HG02763 (cell line): ENCODE measurements at regions not wholly inside any gene's neighbourhood (a gene's known extent, or its start where the extent isn't known, plus 50 kb on each side); places are given as distances from the start of the nearest gene placed in this dataset.

Experiments
- ATAC-seq: cut with Tn5 transposase; IDR thresholded peaks from one replicate; pipeline ENCODE4 v1.9.1; 2021; ENCODE audit warnings: mild to moderate bottlenecking, moderate library complexity; ENCODE audit not compliant: unreplicated experiment

DNA sequence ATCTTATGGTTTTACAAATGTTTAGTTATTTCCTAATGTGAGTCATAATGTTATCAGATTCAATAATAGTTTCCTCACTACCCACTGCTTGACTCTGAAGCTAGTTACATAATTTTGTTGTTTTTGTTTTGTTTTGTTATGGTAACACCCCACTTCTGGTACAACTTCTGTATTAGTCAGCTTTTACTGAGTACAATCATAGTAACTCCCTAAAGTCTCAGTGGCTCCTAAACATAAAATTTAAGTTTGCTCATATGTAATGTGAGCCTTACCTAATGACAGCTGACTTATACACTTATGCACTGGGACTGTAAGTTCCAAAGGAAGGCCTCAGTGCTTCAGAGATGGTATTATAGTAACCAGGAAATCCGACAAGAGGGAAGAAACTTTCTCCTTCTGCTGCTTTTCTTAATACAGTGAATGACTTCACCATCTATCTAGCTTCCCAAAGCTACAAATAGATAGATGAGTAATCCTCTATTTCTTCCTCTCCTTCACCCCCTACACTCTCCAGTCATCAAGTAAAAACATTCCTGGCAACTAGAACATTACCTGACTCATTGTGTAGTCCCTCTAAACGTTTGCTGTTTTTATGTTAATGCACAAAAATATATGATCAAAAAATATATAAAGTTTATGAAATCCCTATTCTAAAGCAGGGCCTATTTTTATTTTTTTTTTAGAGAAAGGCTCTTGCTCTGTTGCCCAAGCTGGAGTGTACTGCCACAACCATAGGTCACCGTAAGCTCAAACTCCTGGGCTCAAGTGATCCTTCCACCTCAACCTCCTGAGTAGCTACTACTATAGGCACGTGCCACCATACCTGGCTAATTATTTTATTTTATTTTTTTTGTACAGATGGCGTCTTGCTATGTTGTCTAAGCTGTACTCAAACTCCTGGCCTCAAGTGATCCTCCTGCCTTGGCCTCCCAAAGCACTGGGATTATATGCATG lies 563.0 kb downstream of the SOX6 start:
- ATAC-seq, result no peak

- no peak for ATAC-seq
Observed at GRCh38 chr11:15794361-15795150, 561.8 kb downstream of the SOX6 start.

DNA sequence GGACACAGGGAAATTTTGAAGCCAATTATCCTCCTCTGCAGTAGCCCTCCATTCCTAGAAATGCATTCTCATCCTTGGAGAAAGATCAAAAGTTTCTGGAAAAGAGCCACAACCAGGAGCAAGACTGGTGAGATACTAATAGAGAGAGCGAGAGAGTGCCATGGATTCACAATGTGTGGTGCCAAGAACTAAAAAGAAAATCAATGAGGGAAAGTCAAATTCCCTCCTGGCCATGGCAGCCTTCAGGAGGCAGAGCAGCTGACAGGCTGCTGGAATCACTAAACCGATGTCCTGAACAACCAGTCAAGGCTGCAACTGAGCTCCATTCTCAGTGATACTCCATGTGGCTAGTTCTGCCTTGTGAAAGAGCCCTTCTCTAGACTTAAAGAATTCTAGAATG lies 561.0 kb downstream of the SOX6 start:
- ATAC-seq, result no peak

DNA sequence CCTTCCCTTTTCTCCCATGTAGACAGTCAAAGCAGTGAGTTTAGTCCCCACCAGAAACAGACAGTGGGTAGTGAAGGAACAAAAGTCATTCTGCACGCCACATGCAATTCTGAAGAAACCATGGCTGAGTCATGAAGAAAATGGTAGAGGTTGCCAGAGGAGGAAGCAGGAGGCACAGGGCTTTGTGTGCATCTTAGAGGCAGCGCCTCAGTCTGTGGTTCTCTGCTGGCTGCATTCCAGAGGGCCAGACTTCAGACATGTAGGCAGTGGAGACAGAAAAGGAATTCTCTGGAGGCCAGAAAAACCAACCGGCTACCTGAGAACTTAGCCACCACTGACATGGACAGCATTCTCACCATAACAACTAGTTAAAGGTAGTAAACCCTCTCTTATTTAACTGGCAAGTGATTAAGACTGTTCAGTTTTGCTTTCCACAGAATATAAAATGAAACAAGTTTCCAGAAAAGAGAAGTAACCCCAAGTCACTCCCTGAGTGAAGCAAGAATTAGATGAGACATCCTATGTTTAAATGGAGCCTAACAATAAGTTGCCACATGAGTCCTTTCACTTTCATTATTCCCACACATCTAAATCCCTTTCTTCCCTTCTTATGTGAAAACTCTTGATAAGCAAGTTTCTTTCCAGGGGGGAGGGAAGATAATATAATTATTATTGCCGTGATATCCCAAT lies 556.1 kb downstream of the SOX6 start:
- no peak for ATAC-seq

DNA sequence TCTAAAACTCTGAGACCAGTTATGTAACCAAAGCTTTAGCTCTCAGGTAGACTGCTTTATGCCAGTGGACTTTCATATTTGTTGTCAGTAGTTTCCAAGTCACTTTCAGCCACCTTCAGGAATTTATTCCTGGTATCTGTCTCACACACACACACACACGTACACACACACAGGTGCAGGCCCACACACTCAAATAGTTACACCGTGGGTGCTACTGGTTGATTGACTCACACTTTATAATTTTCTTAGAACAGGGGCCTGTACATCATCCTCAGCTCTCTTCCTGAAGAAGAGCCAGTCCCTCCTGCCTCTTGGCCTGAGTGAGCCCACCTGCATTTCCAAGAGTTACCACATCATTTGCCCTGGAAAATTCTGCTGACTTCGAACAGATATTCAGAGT lies 555.2 kb downstream of the SOX6 start:
- ATAC-seq, result no peak

DNA sequence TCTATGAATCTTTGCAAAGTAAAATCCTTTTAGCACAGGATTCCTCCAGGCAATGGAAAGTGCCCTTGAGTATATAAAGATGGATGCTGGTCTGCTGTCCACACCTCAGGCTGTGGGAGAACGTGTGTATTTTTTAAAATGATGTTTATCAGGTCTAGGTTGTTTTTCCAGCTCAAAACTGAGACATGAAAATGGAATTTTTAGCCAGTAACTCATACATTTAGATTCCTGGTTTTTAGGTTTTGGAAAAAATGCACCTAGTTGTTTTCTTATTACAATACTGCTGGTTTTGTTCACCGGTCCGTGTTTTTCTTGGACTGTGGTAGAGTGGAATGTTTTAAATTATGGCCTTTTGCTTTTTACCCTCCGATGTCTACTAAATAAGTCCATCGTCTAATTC lies 554.7 kb downstream of the SOX6 start:
- ATAC-seq, result no peak

GRCh38 chr11:15805726-15806125 lies 550.6 kb downstream of the SOX6 start:
- ATAC-seq, result no peak

DNA sequence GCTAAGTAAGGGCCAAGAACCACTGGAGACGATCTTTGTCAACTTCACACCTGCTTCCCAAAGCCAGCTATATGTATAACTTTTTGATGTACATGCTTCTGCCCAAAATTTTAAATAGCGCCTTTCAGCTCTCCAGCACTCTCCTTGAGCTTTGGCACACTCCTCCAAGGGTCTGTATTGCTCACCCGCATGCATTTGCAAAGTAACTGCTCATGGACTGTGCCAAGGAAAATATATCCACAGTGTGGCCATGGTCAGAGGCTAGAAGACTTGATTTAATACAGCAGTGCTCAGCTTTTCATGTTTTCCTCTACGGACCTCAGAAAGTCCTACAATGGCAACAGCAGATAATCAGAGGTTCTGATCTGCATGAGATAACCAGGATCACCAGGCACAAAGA lies 550.1 kb downstream of the SOX6 start:
- ATAC-seq, result no peak

- no peak for ATAC-seq
Observed at GRCh38 chr11:15807827-15808226, 548.5 kb downstream of the SOX6 start.

GRCh38 chr11:15810082-15810481 lies 546.3 kb downstream of the SOX6 start:
- ATAC-seq, result no peak

- no peak for ATAC-seq
Observed at GRCh38 chr11:15810525-15810924, 545.8 kb downstream of the SOX6 start.

- ATAC-seq, result no peak
Observed at GRCh38 chr11:15815246-15816195, 540.8 kb downstream of the SOX6 start.

DNA sequence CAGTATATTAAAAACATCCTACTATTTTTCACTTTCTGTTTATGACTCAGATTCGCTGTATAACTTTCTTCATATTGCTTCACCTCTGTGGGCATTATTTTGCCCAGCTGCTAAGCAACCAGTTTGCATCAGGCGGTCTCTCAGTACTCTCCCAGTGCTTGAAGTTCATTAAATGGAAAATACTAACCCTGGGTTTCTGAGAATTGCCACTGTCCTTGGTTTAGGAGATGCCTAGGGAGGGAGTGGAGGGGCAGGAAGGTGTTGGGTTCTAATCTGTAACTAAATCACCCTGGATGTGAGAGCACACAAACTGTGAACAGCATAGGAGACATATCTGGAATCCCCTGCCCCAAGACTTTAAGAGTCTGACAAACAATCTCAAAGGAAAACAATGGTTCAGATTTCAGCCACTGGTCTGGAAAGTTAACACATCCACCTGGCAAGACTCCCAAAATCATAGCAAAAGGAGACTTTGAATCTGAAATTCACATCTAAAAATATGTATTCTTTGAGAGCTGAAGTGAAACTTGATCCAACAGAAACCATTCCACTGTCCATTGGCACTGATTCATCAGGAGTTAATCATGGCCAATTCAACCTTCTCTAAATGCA lies 540.0 kb downstream of the SOX6 start:
- ATAC-seq, result no peak

GRCh38 chr11:15817001-15817400 lies 539.3 kb downstream of the SOX6 start:
- ATAC-seq, result no peak

- ATAC-seq, result no peak
Observed at GRCh38 chr11:15818132-15818842, 538.1 kb downstream of the SOX6 start.

DNA sequence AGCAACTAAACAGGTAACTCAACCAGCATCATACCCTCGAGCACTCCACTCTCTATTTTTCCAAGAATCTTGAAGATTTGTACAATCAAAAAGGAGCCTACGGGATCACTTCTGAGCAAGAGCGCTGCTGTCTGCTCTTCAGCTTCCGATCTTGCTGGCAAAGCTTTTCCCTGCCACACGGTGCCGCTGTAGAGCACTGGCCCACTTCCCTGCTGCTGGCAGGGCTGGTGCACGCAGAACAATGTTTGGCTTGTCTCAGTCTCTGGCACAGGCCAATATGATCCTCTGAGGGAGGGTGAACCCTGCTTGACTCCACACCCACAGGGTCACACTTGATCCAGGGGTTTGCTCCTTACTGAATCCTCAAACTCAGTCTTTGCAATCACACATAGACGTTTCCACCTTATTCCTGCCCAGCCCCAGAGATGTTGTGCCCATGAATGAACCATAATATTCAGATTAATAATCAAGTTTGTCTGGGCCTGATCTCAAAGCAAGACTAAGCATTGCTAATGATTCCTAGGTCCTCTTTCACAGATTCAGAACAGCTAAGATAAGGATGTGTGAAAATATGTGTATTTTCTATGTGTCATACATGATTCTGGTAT lies 536.6 kb downstream of the SOX6 start:
- peak; percentile 76 for ATAC-seq

- no peak for ATAC-seq
Observed at GRCh38 chr11:15821451-15821850, 534.9 kb downstream of the SOX6 start.

DNA sequence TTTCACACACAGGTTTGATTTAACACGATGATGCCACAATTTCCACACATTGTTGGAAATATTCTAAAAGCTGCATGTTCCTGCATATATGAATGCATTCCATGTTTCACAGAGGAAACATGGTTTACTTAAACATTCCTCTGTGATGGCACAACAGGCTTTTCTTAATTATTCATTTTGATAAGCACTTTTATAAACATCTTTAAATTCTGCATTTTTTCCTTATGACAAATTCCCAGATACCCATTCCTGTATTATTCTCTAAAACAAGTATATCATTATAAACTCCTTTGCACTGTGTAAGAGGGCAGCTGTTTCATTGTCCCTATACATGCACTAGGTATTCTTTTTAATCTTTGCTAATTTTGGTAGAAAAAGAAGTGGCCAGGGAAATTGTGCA lies 532.3 kb downstream of the SOX6 start:
- no peak for ATAC-seq
